GM19372 (cell line): ENCODE measurements at regions not wholly inside any gene's neighbourhood (a gene's known extent, or its start where the extent isn't known, plus 50 kb on each side); places are given as distances from the start of the nearest gene placed in this dataset.

Experiments
- ATAC-seq: cut with Tn5 transposase; IDR thresholded peaks from one replicate; pipeline ENCODE4 v1.9.1; 2021; ENCODE audit warnings: mild to moderate bottlenecking, low read depth, moderate library complexity; ENCODE audit not compliant: unreplicated experiment

- ATAC-seq = no peak
These were observed 117.8 kb upstream of the NXT1 start for GRCh38 chr20:23232679-23233308.

GRCh38 chr20:23232219-23232581, 118.4 kb upstream of the NXT1 start:
- no peak for ATAC-seq

- no peak for ATAC-seq
These were observed 118.9 kb upstream of the NXT1 start for GRCh38 chr20:23231561-23232218.

- ATAC-seq = no peak
These were observed 119.7 kb upstream of the NXT1 start for GRCh38 chr20:23230766-23231385.

GRCh38 chr20:23229989-23230388, 120.6 kb upstream of the NXT1 start:
- no peak for ATAC-seq

- no peak for ATAC-seq
These were observed 121.7 kb upstream of the NXT1 start for GRCh38 chr20:23228912-23229311.

- no peak for ATAC-seq
These were observed 122.6 kb upstream of the NXT1 start for GRCh38 chr20:23227976-23228375.

- no peak for ATAC-seq
These were observed 123.3 kb upstream of the NXT1 start for GRCh38 chr20:23227274-23227673.

GRCh38 chr20:23226612-23227265, 123.9 kb upstream of the NXT1 start:
- ATAC-seq = no peak

GRCh38 chr20:23225407-23226060, 125.1 kb upstream of the NXT1 start:
- no peak for ATAC-seq

- ATAC-seq = no peak
These were observed 125.8 kb upstream of the NXT1 start for GRCh38 chr20:23224806-23225205.

- no peak for ATAC-seq
These were observed 126.5 kb upstream of the NXT1 start for GRCh38 chr20:23223908-23224580.

GRCh38 chr20:23222531-23223200, 127.9 kb upstream of the NXT1 start:
- ATAC-seq = no peak

GRCh38 chr20:23217023-23217422, 130.9 kb upstream of the CD93 start:
- ATAC-seq = no peak

- no peak for ATAC-seq
These were observed 129.3 kb upstream of the CD93 start for GRCh38 chr20:23215344-23215995.

GRCh38 chr20:23214903-23215302, 128.8 kb upstream of the CD93 start:
- ATAC-seq = no peak

GRCh38 chr20:23212464-23212995, 126.4 kb upstream of the CD93 start:
- ATAC-seq = no peak

- no peak for ATAC-seq
These were observed 125.9 kb upstream of the CD93 start for GRCh38 chr20:23212011-23212410.

- ATAC-seq = no peak
These were observed 125.0 kb upstream of the CD93 start for GRCh38 chr20:23211164-23211563.
